ENCODE measurements at regions not wholly inside any gene's neighbourhood (a gene's known extent, or its start where the extent isn't known, plus 50 kb on each side); places are given as distances from the start of the nearest gene placed in this dataset.

DNA sequence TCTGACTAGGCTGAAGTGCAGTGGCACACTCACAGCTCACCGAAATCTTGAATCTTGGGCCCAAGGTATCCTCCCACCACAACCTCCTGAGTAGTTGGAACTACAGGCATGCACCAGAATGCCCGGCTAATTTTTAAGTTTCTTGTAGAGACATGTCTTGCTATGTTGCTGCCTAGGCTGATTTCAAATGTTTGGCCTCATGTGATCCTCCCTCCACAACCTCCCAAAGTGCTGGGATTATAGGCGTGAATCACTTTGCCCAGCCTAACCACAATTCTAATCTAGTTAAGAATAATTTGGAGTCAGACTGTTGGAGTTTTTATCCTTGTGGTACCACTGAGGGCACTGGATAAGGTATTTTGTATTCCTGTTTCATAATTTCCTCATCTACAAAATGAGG lies 317.5 kb upstream of the AGA start:
- TF ChIP-seq, protein P1, sequence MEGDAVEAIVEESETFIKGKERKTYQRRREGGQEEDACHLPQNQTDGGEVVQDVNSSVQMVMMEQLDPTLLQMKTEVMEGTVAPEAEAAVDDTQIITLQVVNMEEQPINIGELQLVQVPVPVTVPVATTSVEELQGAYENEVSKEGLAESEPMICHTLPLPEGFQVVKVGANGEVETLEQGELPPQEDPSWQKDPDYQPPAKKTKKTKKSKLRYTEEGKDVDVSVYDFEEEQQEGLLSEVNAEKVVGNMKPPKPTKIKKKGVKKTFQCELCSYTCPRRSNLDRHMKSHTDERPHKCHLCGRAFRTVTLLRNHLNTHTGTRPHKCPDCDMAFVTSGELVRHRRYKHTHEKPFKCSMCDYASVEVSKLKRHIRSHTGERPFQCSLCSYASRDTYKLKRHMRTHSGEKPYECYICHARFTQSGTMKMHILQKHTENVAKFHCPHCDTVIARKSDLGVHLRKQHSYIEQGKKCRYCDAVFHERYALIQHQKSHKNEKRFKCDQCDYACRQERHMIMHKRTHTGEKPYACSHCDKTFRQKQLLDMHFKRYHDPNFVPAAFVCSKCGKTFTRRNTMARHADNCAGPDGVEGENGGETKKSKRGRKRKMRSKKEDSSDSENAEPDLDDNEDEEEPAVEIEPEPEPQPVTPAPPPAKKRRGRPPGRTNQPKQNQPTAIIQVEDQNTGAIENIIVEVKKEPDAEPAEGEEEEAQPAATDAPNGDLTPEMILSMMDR (IDR thresholded peaks at IDR 0.05), result no peak
- TF ChIP-seq POLR2A (IDR thresholded peaks at IDR 0.05), result no peak
- DNase-seq (ENCODE audit: low spot score in 2 of 2), result no peak
- WGBS, 2 donors, result 63 to 67% methylated on average over 3 of the region's 3 CpGs
- no peak overlapping the region for H3K4me3 ChIP-seq (ENCODE audit: low read depth, poor library complexity, severe bottlenecking)
- intact Hi-C loops (cut with DNase I; ENCODE audit: low total_unique reads), result no loop called here

DNA sequence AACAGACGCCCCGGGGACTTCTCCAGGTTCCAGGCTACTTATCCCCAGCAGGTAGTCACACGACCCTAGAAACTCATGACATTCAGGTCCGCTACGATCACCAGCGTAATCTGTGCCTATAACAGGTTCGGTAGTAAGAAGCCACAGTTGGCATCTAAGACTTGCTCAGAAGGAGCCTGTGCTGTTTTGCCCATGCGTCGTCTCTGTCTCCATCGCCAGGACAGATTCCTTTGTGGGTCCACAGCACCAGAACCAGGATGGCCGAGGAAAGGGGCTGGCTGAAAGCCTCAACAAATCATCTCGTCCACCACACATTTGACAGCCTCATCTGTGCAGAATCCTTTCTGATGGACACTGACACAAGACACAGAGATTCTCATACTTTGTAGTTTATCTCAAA lies 319.5 kb upstream of the AGA start:
- no peak overlapping the region for H3K4me3 ChIP-seq (ENCODE audit: low read depth, poor library complexity, severe bottlenecking)
- WGBS, 2 donors, result 88 to 91% methylated on average over 12 of the region's 12 CpGs
- intact Hi-C loops (cut with DNase I; ENCODE audit: low total_unique reads), result no loop called here

DNA sequence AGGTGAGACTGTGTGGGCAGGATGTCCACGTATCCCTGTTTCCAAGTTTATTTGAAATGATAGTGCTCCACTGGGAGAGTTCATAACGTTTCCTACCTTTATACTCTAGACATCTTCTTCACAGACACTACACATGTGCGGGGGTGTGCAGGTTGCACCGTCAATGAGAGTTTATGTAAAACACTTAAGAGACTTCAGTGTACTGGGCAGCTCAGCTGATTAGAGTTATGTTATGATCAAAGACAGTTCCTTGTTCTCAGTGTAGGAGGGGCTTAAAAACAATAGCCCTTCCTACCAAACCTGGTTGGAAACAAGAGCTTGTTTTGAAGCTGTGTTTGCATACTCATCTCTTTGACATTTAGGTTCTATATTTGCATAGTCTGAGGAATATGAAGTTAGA lies 326.9 kb upstream of the AGA start:
- H3K4me3 ChIP-seq (ENCODE audit: low read depth, poor library complexity, severe bottlenecking), result no peak overlapping the region
- intact Hi-C loops (cut with DNase I; ENCODE audit: low total_unique reads), result no loop called here
- TF ChIP-seq, protein P1 (IDR thresholded peaks at IDR 0.05), result no peak
- no peak for TF ChIP-seq POLR2A (IDR thresholded peaks at IDR 0.05)
- 78% methylated on average over 4 of the region's 4 CpGs for WGBS, 2 donors
- DNase-seq (ENCODE audit: low spot score in 2 of 2), result no peak

More for the DNA sequence above, 319.5 kb upstream of the AGA start:
- TF ChIP-seq, protein P1 (IDR thresholded peaks at IDR 0.05), result no peak
- no peak for TF ChIP-seq POLR2A (IDR thresholded peaks at IDR 0.05)
- no peak for DNase-seq (ENCODE audit: low spot score in 2 of 2)

DNA sequence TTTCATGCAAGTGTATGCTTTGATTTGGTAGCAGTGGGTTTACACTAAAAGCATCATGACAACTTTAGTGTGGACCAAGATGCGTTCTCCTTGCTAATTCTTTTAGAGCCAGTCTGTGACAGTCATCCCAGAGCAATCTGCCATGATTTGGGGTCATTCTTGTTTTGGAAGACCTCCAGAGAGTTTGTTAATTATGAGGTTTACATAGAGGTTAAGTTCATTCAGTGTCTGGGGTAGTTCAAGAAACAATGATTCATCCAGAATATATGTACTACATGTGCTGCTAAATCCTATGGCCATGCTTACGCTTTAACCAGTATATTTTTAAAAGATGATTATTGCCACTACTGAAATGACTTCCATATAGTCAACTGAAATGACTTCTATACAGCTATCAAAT lies 328.5 kb upstream of the AGA start:
- WGBS, 2 donors, result 89 to 92% methylated on average over 2 of the region's 2 CpGs
- DNase-seq (ENCODE audit: low spot score in 2 of 2), result no peak
- H3K4me3 ChIP-seq (ENCODE audit: low read depth, poor library complexity, severe bottlenecking), result no peak overlapping the region
- intact Hi-C loops (cut with DNase I; ENCODE audit: low total_unique reads), result no loop called here
- TF ChIP-seq POLR2A (IDR thresholded peaks at IDR 0.05), result no peak
- TF ChIP-seq, protein P1 (IDR thresholded peaks at IDR 0.05), result no peak

DNA sequence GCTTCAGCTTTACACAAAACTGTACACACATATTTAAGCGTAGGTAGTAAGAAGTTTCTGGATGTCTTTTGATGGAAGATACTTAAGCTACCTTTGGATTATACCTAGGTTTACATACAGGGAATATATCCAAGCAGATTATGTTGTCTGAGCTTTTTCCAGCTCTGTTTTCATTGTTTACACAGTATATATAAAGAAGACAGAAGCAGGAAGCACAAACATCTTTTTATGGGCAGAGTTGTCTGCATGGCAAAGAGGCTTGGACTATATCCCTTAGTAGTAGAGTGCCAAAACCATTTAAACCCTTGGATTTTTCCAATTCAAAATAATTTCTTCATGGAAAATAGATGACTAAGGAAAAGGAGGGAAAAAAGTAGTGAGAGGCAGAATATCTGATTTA lies 329.4 kb upstream of the AGA start:
- intact Hi-C loops (cut with DNase I; ENCODE audit: low total_unique reads), result no loop called here
- 90 to 92% methylated on average over 1 of the region's 1 CpG for WGBS, 2 donors
- no peak for TF ChIP-seq POLR2A (IDR thresholded peaks at IDR 0.05)
- TF ChIP-seq, protein P1 (IDR thresholded peaks at IDR 0.05), result no peak
- DNase-seq (ENCODE audit: low spot score in 2 of 2), result no peak
- H3K4me3 ChIP-seq (ENCODE audit: low read depth, poor library complexity, severe bottlenecking), result no peak overlapping the region

DNA sequence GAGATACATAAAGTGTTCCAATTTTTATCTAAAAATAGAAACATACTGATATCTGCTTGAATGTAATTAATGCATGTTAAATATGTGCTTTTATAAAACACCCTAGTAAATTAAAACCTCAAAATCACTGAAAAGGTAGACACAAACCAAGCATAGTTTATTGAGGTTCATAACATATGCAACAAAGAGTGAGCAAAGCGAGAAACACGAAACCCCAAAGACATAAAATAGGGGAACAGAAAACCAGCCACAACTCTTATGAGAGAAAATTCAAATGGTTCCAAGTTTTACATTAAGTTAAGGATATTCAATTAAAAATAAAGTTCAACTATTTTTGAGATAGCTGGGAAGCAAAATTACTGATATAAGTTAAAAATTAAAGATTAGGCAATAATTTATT lies 336.4 kb upstream of the AGA start:
- TF ChIP-seq POLR2A (IDR thresholded peaks at IDR 0.05), result no peak
- TF ChIP-seq, protein P1 (IDR thresholded peaks at IDR 0.05), result no peak
- H3K4me3 ChIP-seq (ENCODE audit: low read depth, poor library complexity, severe bottlenecking), result no peak overlapping the region
- intact Hi-C loops (cut with DNase I; ENCODE audit: low total_unique reads), result no loop called here
- 94% methylated on average over 2 of the region's 2 CpGs for WGBS, 2 donors
- no peak for DNase-seq (ENCODE audit: low spot score in 2 of 2)
